ENCODE measurements at regions not wholly inside any gene's neighbourhood (a gene's known extent, or its start where the extent isn't known, plus 50 kb on each side); places are given as distances from the start of the nearest gene placed in this dataset.

- H2BK5ac ChIP-seq (ENCODE audit: low read depth, low read length, poor library complexity, severe bottlenecking), result no peak overlapping the region
- no peak overlapping the region for H2AK5ac ChIP-seq (ENCODE audit: low read depth, low read length)
- H2BK20ac ChIP-seq (ENCODE audit: low read depth, low read length), result no peak overlapping the region
- no peak overlapping the region; the same call in 2 of the 3 replicates for H2BK15ac ChIP-seq (ENCODE audit: low read depth, low read length)
- CTCF ChIA-PET, result no interaction called here
- no peak overlapping the region for H3K14ac ChIP-seq (replicated peaks; ENCODE audit: low read depth, low read length)
- ATAC-seq (ENCODE audit: low read depth) (no peak), DNase-seq (no peak)
- H2AFZ ChIP-seq (replicated peaks; ENCODE audit: low read length, poor library complexity), result no peak overlapping the region
- H4K5ac ChIP-seq (ENCODE audit: low read depth, low read length), result no peak overlapping the region
- H3K9ac ChIP-seq (ENCODE audit: low read depth, low read length), result no peak overlapping the region
- in situ Hi-C loops (cut with MboI; ENCODE audit: low sequenced_read_pairs) (no loop called here), intact Hi-C loops (cut with micrococcal nuclease) (loop anchor here (5.0 kb wide), 1 partner anchor 228 kb away; no protein-coding TSS in a partner anchor), dilution Hi-C loops (cut with HindIII; ENCODE audit: low sequenced_read_pairs, unreplicated experiment) (no loop called here)
- H3K4ac ChIP-seq (ENCODE audit: low read depth, low read length), result no peak overlapping the region
- H3K56ac ChIP-seq (ENCODE audit: extremely low read depth, insufficient read depth, low read length), result no peak overlapping the region
- no peaks in the 10 kb centered on the region for H3K36me3 ChIP-seq (ENCODE audit: control insufficient read depth, insufficient read depth, low read length)
- no peak overlapping the region for H3K4me3 ChIP-seq (ENCODE audit: insufficient read depth, low read depth, low read length)
- no peak overlapping the region for H4K91ac ChIP-seq (ENCODE audit: insufficient read depth, low read depth, low read length)
- H4K8ac ChIP-seq (ENCODE audit: low read depth in 2 of 2, low read length in 2 of 2), result no peak overlapping the region
- H3K9me3 ChIP-seq (ENCODE audit: control insufficient read depth, insufficient read depth, low read length), result no peaks in the 10 kb centered on the region
- H3K18ac ChIP-seq (ENCODE audit: low read depth, low read length), result no peak overlapping the region
- H2BK120ac ChIP-seq (ENCODE audit: low read depth, low read length), result no peak overlapping the region
- no peak overlapping the region for H3K4me2 ChIP-seq (ENCODE audit: low read depth, low read length)
- H4K20me1 ChIP-seq (ENCODE audit: insufficient read depth, low read length), result no peaks in the 10 kb centered on the region
- H3K4me1 ChIP-seq (ENCODE audit: control insufficient read depth, insufficient read depth, low read length), result no peaks in the 10 kb centered on the region
- H3K9me1 ChIP-seq (ENCODE audit: insufficient read depth, low read length), result no peaks in the 10 kb centered on the region
- POLR2A ChIA-PET (ENCODE audit: unreplicated experiment), result no interaction called here
- TF ChIP-seq, protein P1, sequence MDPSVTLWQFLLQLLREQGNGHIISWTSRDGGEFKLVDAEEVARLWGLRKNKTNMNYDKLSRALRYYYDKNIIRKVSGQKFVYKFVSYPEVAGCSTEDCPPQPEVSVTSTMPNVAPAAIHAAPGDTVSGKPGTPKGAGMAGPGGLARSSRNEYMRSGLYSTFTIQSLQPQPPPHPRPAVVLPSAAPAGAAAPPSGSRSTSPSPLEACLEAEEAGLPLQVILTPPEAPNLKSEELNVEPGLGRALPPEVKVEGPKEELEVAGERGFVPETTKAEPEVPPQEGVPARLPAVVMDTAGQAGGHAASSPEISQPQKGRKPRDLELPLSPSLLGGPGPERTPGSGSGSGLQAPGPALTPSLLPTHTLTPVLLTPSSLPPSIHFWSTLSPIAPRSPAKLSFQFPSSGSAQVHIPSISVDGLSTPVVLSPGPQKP (IDR thresholded peaks at IDR 0.05; ENCODE audit: borderline replicate concordance, low read depth, low read length), result no peak
- TF ChIP-seq RAD21 (IDR thresholded peaks at IDR 0.05; ENCODE audit: low read length) (no peak), NFE2L2 (IDR thresholded peaks at IDR 0.05; ENCODE audit: low read depth, low read length) (no peak), CHD1 (IDR thresholded peaks at IDR 0.05; ENCODE audit: low read depth, low read length) (no peak), MXI1 (IDR thresholded peaks at IDR 0.05; ENCODE audit: borderline replicate concordance, low read depth, low read length) (no peak), MAZ (IDR thresholded peaks at IDR 0.05; ENCODE audit: borderline replicate concordance, low read depth, low read length) (no peak), POLR2A (IDR thresholded peaks at IDR 0.05; ENCODE audit: low read depth, low read length) (no peak), FOS (IDR thresholded peaks at IDR 0.05; ENCODE audit: low read depth, low read length) (no peak), CEBPB (IDR thresholded peaks at IDR 0.05; ENCODE audit: low read depth, low read length) (no peak), BHLHE40 (IDR thresholded peaks at IDR 0.05; ENCODE audit: low read depth, low read length) (no peak), RFX5 (IDR thresholded peaks at IDR 0.05; ENCODE audit: low read depth, low read length) (no peak), MAFK (IDR thresholded peaks at IDR 0.05; ENCODE audit: low read depth, low read length) (no peak), RCOR1 (IDR thresholded peaks at IDR 0.05; ENCODE audit: insufficient replicate concordance, low read length) (no peak)
- TF ChIP-seq, protein P2, sequence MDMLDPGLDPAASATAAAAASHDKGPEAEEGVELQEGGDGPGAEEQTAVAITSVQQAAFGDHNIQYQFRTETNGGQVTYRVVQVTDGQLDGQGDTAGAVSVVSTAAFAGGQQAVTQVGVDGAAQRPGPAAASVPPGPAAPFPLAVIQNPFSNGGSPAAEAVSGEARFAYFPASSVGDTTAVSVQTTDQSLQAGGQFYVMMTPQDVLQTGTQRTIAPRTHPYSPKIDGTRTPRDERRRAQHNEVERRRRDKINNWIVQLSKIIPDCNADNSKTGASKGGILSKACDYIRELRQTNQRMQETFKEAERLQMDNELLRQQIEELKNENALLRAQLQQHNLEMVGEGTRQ (IDR thresholded peaks at IDR 0.05; ENCODE audit: low read depth, low read length), result no peak
- H3K27me3 ChIP-seq (ENCODE audit: control insufficient read depth, insufficient read depth, low read length), result no peaks in the 10 kb centered on the region
- no peak overlapping the region for H3K27ac ChIP-seq (ENCODE audit: insufficient read depth, low read length)
- no peak overlapping the region for H2AK9ac ChIP-seq (replicated peaks; ENCODE audit: low read depth, low read length, poor library complexity)
- WGBS, 2 experiments (ENCODE audit: extremely low coverage in 2 of 2, insufficient read length in 1 of 2), result 100% methylated on average over 1 of the region's 3 CpGs; no CpG with 5 or more reads in 1 of the 2 experiments
- no peaks in the 10 kb centered on the region for H3K79me1 ChIP-seq (ENCODE audit: low read depth in 1 of 2, low read length in 2 of 2)
- no TSS peak for BruUV-seq (replicated peaks)
- H3K23ac ChIP-seq (ENCODE audit: low read depth, low read length), result no peak overlapping the region
These were observed 243.3 kb upstream of the SLC7A11 start for GRCh38 chr4:138485498-138485897.
